GM23248 (cell line): ENCODE measurements at regions not wholly inside any gene's neighbourhood (a gene's known extent, or its start where the extent isn't known, plus 50 kb on each side); places are given as distances from the start of the nearest gene placed in this dataset.

ENCODE experiments used
- DNase-seq: peaks from one replicate; pipeline ENCODE4 v3.0.0-alpha.2; 2015
- H2AFZ ChIP-seq: fragments of 200-600 bp; sonication (generic); 2 replicates; pipeline ENCODE4 v1.6.1; 2016; ENCODE audit warnings: antibody characterized with exemption
- H3F3A ChIP-seq: fragments of 200-600 bp; sonication (generic); 2 replicates; pipeline ENCODE4 v1.6.1; 2016; ENCODE audit warnings: mild to moderate bottlenecking, antibody characterized with exemption, mixed run types; ENCODE audit not compliant: insufficient read depth
- H3K27ac ChIP-seq: fragments of 200-600 bp; sonication (generic); 2 replicates; pipeline ENCODE4 v1.5.1; 2016; ENCODE audit warnings: mild to moderate bottlenecking
- H3K27me3 ChIP-seq: fragments of 200-600 bp; sonication (generic); replicated peaks from 2 replicates; pipeline ENCODE4 v1.6.1; 2016; ENCODE audit warnings: mild to moderate bottlenecking; ENCODE audit not compliant: insufficient read depth
- H3K36me3 ChIP-seq: fragments of 200-600 bp; sonication (generic); 2 replicates; pipeline ENCODE4 v1.6.1; 2016; ENCODE audit warnings: low read depth, mild to moderate bottlenecking
- H3K4me1 ChIP-seq: fragments of 200-600 bp; sonication (generic); 2 replicates; pipeline ENCODE4 v1.6.1; 2016; ENCODE audit warnings: mild to moderate bottlenecking; ENCODE audit not compliant: insufficient read depth
- H3K4me2 ChIP-seq: fragments of 200-600 bp; sonication (generic); one replicate; pipeline ENCODE4 v1.6.1; 2016; ENCODE audit warnings: mild to moderate bottlenecking; ENCODE audit not compliant: unreplicated experiment
- H3K4me3 ChIP-seq: fragments of 200-600 bp; sonication (generic); 2 replicates; pipeline ENCODE4 v1.5.1; 2016; ENCODE audit warnings: mild to moderate bottlenecking
- H3K79me2 ChIP-seq: fragments of 200-600 bp; sonication (generic); 2 replicates; pipeline ENCODE4 v1.6.1; 2016; ENCODE audit warnings: mild to moderate bottlenecking; ENCODE audit not compliant: insufficient read depth
- H3K9ac ChIP-seq: fragments of 200-600 bp; sonication (generic); 2 replicates; pipeline ENCODE4 v1.6.1; 2016; ENCODE audit warnings: mild to moderate bottlenecking
- H3K9me2 ChIP-seq: fragments of 200-600 bp; sonication (generic); 2 replicates; pipeline ENCODE4 v1.6.1; 2016; ENCODE audit warnings: mixed run types, mild to moderate bottlenecking, moderate library complexity; ENCODE audit not compliant: insufficient read depth
- H3K9me3 ChIP-seq: fragments of 200-600 bp; sonication (generic); one replicate; pipeline ENCODE4 v1.6.1; 2017; ENCODE audit warnings: low read depth
- H4K20me1 ChIP-seq: fragments of 200-600 bp; sonication (generic); 2 replicates; pipeline ENCODE4 v1.6.0; 2016; ENCODE audit not compliant: insufficient read depth
- EZH2 ChIP-seq: fragments of 200-600 bp; sonication (generic); IDR thresholded peaks from 2 replicates; pipeline ENCODE4 v1.6.1; 2018; ENCODE audit warnings: antibody characterized with exemption, mild to moderate bottlenecking; ENCODE audit not compliant: insufficient read depth, poor library complexity, severe bottlenecking
- EZH2phosphoT487 ChIP-seq: fragments of 200-600 bp; sonication (generic); IDR thresholded peaks from 2 replicates; pipeline ENCODE4 v1.6.1; 2018; ENCODE audit warnings: antibody characterized with exemption, moderate library complexity, mild to moderate bottlenecking, low read depth; ENCODE audit not compliant: insufficient read depth
- WGBS, 2 experiments: methylation state at CpG; one replicate each; pipeline ENCODE4 v1.1.6; 2015 to 2017; ENCODE audit warnings: low lambda C conversion rate in 2 of 2, low coverage in 1 of 2; ENCODE audit errors: missing lambda C conversion rate in 2 of 2; 5-methylcytosine and 5-hydroxymethylcytosine counted together
- in situ Hi-C: fragments of 300-500 bp; cut with MboI; formaldehyde crosslinking; loops from 2 replicates; pipeline ENCODE4 v1.15.0; 2020

- Histone ChIP-seq H3K27ac (no peak overlapping the region), H3K4me2 (no peak overlapping the region), H4K20me1 (no peaks in the 10 kb centered on the region), H3F3A (no peaks in the 10 kb centered on the region), H3K4me1 (no peaks in the 10 kb centered on the region), H3K79me2 (no peaks in the 10 kb centered on the region), H3K27me3 (no peaks in the 10 kb centered on the region), H2AFZ (no peak overlapping the region), H3K9me2 (no peaks in the 10 kb centered on the region), H3K36me3 (no peaks in the 10 kb centered on the region), H3K9me3 (no peaks in the 10 kb centered on the region), H3K4me3 (no peak overlapping the region), H3K9ac (no peak overlapping the region)
- in situ Hi-C loops, result no loop called here
- DNase-seq, result no peak
- 4 to 6% methylated on average over 6 of the region's 6 CpGs for WGBS, 2 experiments
- TF ChIP-seq EZH2 (no peak), EZH2phosphoT487 (no peak)
Observed at GRCh38 chr1:5568321-5568720, 423.9 kb downstream of the NPHP4 start.

GRCh38 chr1:5567839-5568238 is 424.4 kb downstream of the NPHP4 start:
- H3K79me2 ChIP-seq, result no peaks in the 10 kb centered on the region

GRCh38 chr1:5566924-5567323 is 425.3 kb downstream of the NPHP4 start:
- Histone ChIP-seq H3F3A (no peaks in the 10 kb centered on the region), H3K4me1 (no peaks in the 10 kb centered on the region), H3K9me2 (no peaks in the 10 kb centered on the region), H3K36me3 (no peaks in the 10 kb centered on the region), H3K27ac (no peak overlapping the region), H3K9me3 (no peaks in the 10 kb centered on the region), H3K4me2 (no peak overlapping the region), H3K79me2 (no peaks in the 10 kb centered on the region), H3K27me3 (no peaks in the 10 kb centered on the region), H4K20me1 (no peaks in the 10 kb centered on the region), H2AFZ (no peak overlapping the region), H3K4me3 (no peak overlapping the region), H3K9ac (no peak overlapping the region)
- DNase-seq, result no peak
- in situ Hi-C loops, result no loop called here
- WGBS, 2 experiments, result 7 to 8% methylated on average over 3 to 4 of the region's 4 CpGs
- TF ChIP-seq EZH2 (no peak), EZH2phosphoT487 (no peak)

More at GRCh38 chr1:5567839-5568238, 424.4 kb downstream of the NPHP4 start:
- Histone ChIP-seq H3K4me2 (no peak overlapping the region), H3F3A (no peaks in the 10 kb centered on the region), H4K20me1 (no peaks in the 10 kb centered on the region), H3K4me1 (no peaks in the 10 kb centered on the region), H3K9me3 (no peaks in the 10 kb centered on the region), H3K4me3 (no peak overlapping the region), H3K9ac (no peak overlapping the region), H2AFZ (no peak overlapping the region), H3K27me3 (no peaks in the 10 kb centered on the region), H3K9me2 (no peaks in the 10 kb centered on the region), H3K27ac (no peak overlapping the region), H3K36me3 (no peaks in the 10 kb centered on the region)
- TF ChIP-seq EZH2phosphoT487 (no peak), EZH2 (no peak)
- in situ Hi-C loops, result no loop called here
- WGBS, 2 experiments, result 0 to 2% methylated on average over 3 of the region's 3 CpGs
- DNase-seq, result no peak

- Histone ChIP-seq H3F3A (no peaks in the 10 kb centered on the region), H3K79me2 (no peaks in the 10 kb centered on the region), H4K20me1 (no peaks in the 10 kb centered on the region), H3K36me3 (no peaks in the 10 kb centered on the region), H3K27ac (no peak overlapping the region), H3K9me3 (no peaks in the 10 kb centered on the region), H3K27me3 (no peaks in the 10 kb centered on the region), H3K4me3 (no peak overlapping the region), H3K4me1 (no peaks in the 10 kb centered on the region), H2AFZ (no peak overlapping the region), H3K4me2 (no peak overlapping the region), H3K9me2 (no peaks in the 10 kb centered on the region), H3K9ac (no peak overlapping the region)
- in situ Hi-C loops, result no loop called here
- TF ChIP-seq EZH2 (no peak), EZH2phosphoT487 (no peak)
- DNase-seq, result no peak
- 4% methylated on average over 19 of the region's 19 CpGs for WGBS, 2 experiments
Observed at GRCh38 chr1:5565281-5566125, 426.7 kb downstream of the NPHP4 start.
